ENCODE measurements at regions not wholly inside any gene's neighbourhood (a gene's known extent, or its start where the extent isn't known, plus 50 kb on each side); places are given as distances from the start of the nearest gene placed in this dataset.

GRCh38 chr3:63096248-63097058, 181.7 kb upstream of the SYNPR start:
- ATAC-seq = no peak
- Histone ChIP-seq H3K36me3 (no peaks in the 10 kb centered on the region), H3K4me3 (no peak overlapping the region), H3K27ac (no peak overlapping the region), H3K27me3 (no peaks in the 10 kb centered on the region), H3K9me3 (no peaks in the 10 kb centered on the region), H3K4me1 (no peaks in the 10 kb centered on the region)
- intact Hi-C loops (cut with DNase I) = no loop called here
- no peak for DNase-seq
- no peak for TF ChIP-seq POLR2A (IDR thresholded peaks at IDR 0.05)
- no peak for TF ChIP-seq CTCF (IDR thresholded peaks at IDR 0.05)
- 90 to 92% (median 91%) methylated on average over 26 to 32 of the region's 32 CpGs for WGBS, 4 donors

- ATAC-seq (no peak), DNase-seq (no peak)
- H3K9me3 ChIP-seq = no peaks in the 10 kb centered on the region
- no peak overlapping the region for H3K4me3 ChIP-seq
- WGBS, 4 donors = 87 to 90% (median 89%) methylated on average over 11 of the region's 11 CpGs
- no peaks in the 10 kb centered on the region for H3K36me3 ChIP-seq
- TF ChIP-seq CTCF (IDR thresholded peaks at IDR 0.05) (no peak), POLR2A (IDR thresholded peaks at IDR 0.05) (no peak)
- H3K27ac ChIP-seq = no peak overlapping the region
- intact Hi-C loops (cut with DNase I) = no loop called here
- H3K27me3 ChIP-seq = no peaks in the 10 kb centered on the region
- H3K4me1 ChIP-seq = no peaks in the 10 kb centered on the region
These were observed 180.7 kb upstream of the SYNPR start for GRCh38 chr3:63097396-63097795.

- no peaks in the 10 kb centered on the region for H3K9me3 ChIP-seq
- no peak for ATAC-seq
These were observed 161.2 kb upstream of the SYNPR start for GRCh38 chr3:63116922-63117321.

GRCh38 chr3:63124090-63124489, 154.0 kb upstream of the SYNPR start:
- Histone ChIP-seq H3K36me3 (no peaks in the 10 kb centered on the region), H3K27ac (no peak overlapping the region), H3K9me3 (no peaks in the 10 kb centered on the region), H3K4me3 (no peak overlapping the region), H3K4me1 (no peaks in the 10 kb centered on the region), H3K27me3 (no peaks in the 10 kb centered on the region)
- ATAC-seq = no peak
- 58 to 70% (median 66%) methylated on average over 2 to 3 of the region's 3 CpGs for WGBS, 4 donors
- TF ChIP-seq POLR2A (IDR thresholded peaks at IDR 0.05) (no peak), CTCF (IDR thresholded peaks at IDR 0.05) (no peak)
- intact Hi-C loops (cut with DNase I) = no loop called here
- no peak for DNase-seq

More at GRCh38 chr3:63116922-63117321, 161.2 kb upstream of the SYNPR start:
- WGBS, 4 donors = 71 to 80% (median 75%) methylated on average over 3 of the region's 3 CpGs
- Histone ChIP-seq H3K36me3 (no peaks in the 10 kb centered on the region), H3K4me1 (no peaks in the 10 kb centered on the region), H3K27me3 (no peaks in the 10 kb centered on the region), H3K27ac (no peak overlapping the region), H3K4me3 (no peak overlapping the region)
- intact Hi-C loops (cut with DNase I) = no loop called here
- DNase-seq = no peak
- no peak for TF ChIP-seq CTCF (IDR thresholded peaks at IDR 0.05)
- TF ChIP-seq POLR2A (IDR thresholded peaks at IDR 0.05) = no peak

Data from heart left ventricle (tissue), 16 donors.